BLaER1 treated with 17β-estradiol and CSF1 and Interleukin-3, amounts not matched to agents 10 nM and 100 nM (cell line): ENCODE measurements at regions not wholly inside any gene's neighbourhood (a gene's known extent, or its start where the extent isn't known, plus 50 kb on each side); places are given as distances from the start of the nearest gene placed in this dataset.
A peak's percentile ranks its signal among the peaks of the same experiment; 100 is the strongest.
"Not testable (repeated sequence)": the region's sequence is repeated elsewhere in the genome, so short reads cannot be mapped to it uniquely, and the experiment has no call there.

Experiments used
- H3K27ac ChIP-seq, 11 experiments: shearing (Covaris generic); formaldehyde crosslinking; 2 replicates each; pipeline ENCODE4 v1.8.1; 2022
- H3K27me3 ChIP-seq, 11 experiments: shearing (Covaris generic); formaldehyde crosslinking; 2 replicates each; pipeline ENCODE4 v1.8.1; 2022
- H3K36me3 ChIP-seq, 11 experiments: shearing (Covaris generic); formaldehyde crosslinking; 2 replicates each; pipeline ENCODE4 v1.8.1; 2022
- H3K4me1 ChIP-seq, 10 experiments: shearing (Covaris generic); formaldehyde crosslinking; 2 replicates each; pipeline ENCODE4 v1.8.1; 2022
- H3K4me2 ChIP-seq, 11 experiments: shearing (Covaris generic); formaldehyde crosslinking; 2 replicates each; pipeline ENCODE4 v1.8.1; 2022
- H3K4me3 ChIP-seq, 10 experiments: shearing (Covaris generic); formaldehyde crosslinking; 2 replicates each; pipeline ENCODE4 v1.8.1; 2022
- H3K9ac ChIP-seq, 11 experiments: shearing (Covaris generic); formaldehyde crosslinking; 2 replicates each; pipeline ENCODE4 v1.8.1; 2022
- H3K9me3 ChIP-seq, 11 experiments: shearing (Covaris generic); formaldehyde crosslinking; replicated peaks in 1 of 11; 2 replicates each; pipeline ENCODE4 v1.8.1; 2022
- H4K20me1 ChIP-seq, 11 experiments: shearing (Covaris generic); formaldehyde crosslinking; 2 replicates each; pipeline ENCODE4 v1.8.1; 2022
- Cebpa-rat ChIP-seq, 11 experiments: shearing (Covaris generic); IDR thresholded peaks; 2 replicates each; pipeline ENCODE4 v1.8.1; 2022

DNA sequence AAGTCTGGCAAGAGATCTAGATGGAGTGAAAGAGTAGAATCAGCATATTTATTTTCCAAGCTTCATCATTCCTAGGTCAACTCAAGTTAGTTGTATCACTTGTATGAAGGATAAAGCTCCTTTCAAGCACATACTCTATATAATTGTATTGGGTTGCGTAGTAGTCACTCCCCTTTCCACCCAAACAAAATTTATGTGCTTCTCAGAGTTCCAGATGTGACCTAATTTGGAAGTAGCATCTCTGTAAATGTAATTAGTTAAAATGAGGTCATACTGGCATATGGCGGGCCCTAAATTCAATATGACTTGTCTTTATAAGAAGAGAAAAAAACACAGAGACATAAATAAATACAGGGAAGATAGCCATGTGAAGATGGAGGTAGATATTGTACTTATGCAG is 226.8 kb upstream of the CHORDC1 start:
- Histone ChIP-seq H3K4me3 (no peak overlapping the region), H3K36me3 (no peaks in the 10 kb centered on the region), H3K27me3 (no peaks in the 10 kb centered on the region), H3K27ac (no peak overlapping the region), H3K4me2 (no peak overlapping the region), H3K9me3 (no peaks in the 10 kb centered on the region), H3K4me1 (peaks cover 0 to 10% (median 0%) of the 10 kb centered on the region in 10 experiments; a peak in 3 of 20 replicates), H4K20me1 (no peaks in the 10 kb centered on the region), H3K9ac (no peak overlapping the region)
- TF ChIP-seq Cebpa-rat (IDR thresholded peaks at IDR 0.05): no peak

DNA sequence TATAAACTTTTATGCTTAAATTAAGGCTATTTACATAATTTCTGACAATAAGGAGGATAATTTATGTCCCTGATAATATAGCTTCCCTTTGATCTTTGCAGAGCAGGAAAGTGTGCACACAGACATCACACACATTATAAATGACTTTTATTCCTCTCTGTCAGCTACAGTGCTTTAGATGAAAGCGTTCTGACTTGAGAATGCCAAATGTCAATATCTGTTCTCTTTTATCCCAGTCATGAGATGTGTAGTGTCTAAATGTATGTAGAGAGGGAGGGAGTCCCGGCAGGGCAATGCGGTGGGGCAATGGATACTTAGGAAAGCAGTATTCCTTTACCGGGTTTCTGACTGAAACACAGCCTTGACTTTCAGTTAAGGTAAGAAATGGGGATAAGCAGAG is 225.4 kb upstream of the CHORDC1 start:
- no peak for TF ChIP-seq Cebpa-rat (IDR thresholded peaks at IDR 0.05)
- no peak overlapping the region for H3K9ac ChIP-seq
- no peaks in the 10 kb centered on the region for H3K36me3 ChIP-seq
- H4K20me1 ChIP-seq: no peaks in the 10 kb centered on the region
- H3K4me2 ChIP-seq: no peak overlapping the region
- H3K27me3 ChIP-seq: no peaks in the 10 kb centered on the region
- no peaks in the 10 kb centered on the region for H3K9me3 ChIP-seq
- H3K4me1 ChIP-seq: peaks cover 0 to 10% (median 0%) of the 10 kb centered on the region in 10 experiments; a peak in 3 of 20 replicates
- no peak overlapping the region for H3K27ac ChIP-seq
- no peak overlapping the region for H3K4me3 ChIP-seq

DNA sequence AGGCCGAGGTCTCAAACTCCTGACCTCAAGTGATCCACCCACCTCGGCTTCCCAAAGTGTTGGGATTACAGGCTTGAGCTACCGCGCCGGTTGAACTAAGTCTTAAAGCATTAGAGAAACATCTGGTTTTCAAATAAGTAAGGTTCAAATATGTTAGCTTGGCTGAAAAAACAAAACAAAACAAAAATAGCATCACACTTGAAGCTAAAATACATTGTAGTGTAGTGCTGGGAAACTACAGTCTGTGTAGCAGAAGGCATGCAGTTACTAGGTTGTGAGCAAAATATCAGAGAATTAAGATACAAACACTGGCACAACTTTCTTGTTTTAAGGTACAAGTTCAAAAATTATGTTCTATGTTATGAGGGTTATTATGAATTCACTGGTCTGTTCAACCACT is 224.8 kb upstream of the CHORDC1 start:
- H3K4me3 ChIP-seq: no peak overlapping the region
- H3K4me1 ChIP-seq: peaks cover 0 to 10% (median 0%) of the 10 kb centered on the region in 10 experiments; a peak in 3 of 20 replicates

DNA sequence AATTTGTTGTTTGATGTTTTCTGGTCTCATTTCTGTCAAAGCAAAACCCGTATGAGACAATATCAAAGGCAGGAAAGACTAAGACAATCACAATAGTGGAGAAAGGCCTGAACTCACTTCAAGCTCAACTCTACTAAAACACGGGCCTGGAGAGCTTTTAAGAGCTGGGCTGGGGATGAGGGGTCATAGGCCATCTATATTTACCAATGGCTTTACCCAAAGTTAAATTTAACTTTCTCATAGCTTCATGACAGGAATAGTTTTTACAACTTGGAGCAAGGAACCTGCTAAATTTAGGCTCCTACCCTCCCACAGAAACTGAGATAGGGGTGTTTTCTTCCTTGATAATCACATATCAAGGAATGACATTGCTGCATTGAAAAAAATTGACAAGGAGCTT is 223.4 kb upstream of the CHORDC1 start:
- H3K4me2 ChIP-seq: peak overlapping the region in 2 of 11 experiments; percentile 0 to 7; a peak in 2 of 22 replicates
- H3K4me3 ChIP-seq: no peak overlapping the region
- no peaks in the 10 kb centered on the region for H3K9me3 ChIP-seq
- H3K4me1 ChIP-seq: peaks cover 0 to 10% (median 0%) of the 10 kb centered on the region in 10 experiments; a peak in 3 of 20 replicates
- no peaks in the 10 kb centered on the region for H4K20me1 ChIP-seq
- TF ChIP-seq Cebpa-rat (IDR thresholded peaks at IDR 0.05): no peak
- no peak overlapping the region for H3K9ac ChIP-seq
- H3K36me3 ChIP-seq: no peaks in the 10 kb centered on the region
- no peak overlapping the region for H3K27ac ChIP-seq
- no peaks in the 10 kb centered on the region for H3K27me3 ChIP-seq

More for the DNA sequence above, 224.8 kb upstream of the CHORDC1 start:
- H3K4me2 ChIP-seq: no peak overlapping the region
- H3K9ac ChIP-seq: no peak overlapping the region
- H3K27me3 ChIP-seq: no peaks in the 10 kb centered on the region
- H4K20me1 ChIP-seq: no peaks in the 10 kb centered on the region
- H3K27ac ChIP-seq: no peak overlapping the region
- no peaks in the 10 kb centered on the region for H3K36me3 ChIP-seq
- no peaks in the 10 kb centered on the region for H3K9me3 ChIP-seq
- TF ChIP-seq Cebpa-rat (IDR thresholded peaks at IDR 0.05): no peak

DNA sequence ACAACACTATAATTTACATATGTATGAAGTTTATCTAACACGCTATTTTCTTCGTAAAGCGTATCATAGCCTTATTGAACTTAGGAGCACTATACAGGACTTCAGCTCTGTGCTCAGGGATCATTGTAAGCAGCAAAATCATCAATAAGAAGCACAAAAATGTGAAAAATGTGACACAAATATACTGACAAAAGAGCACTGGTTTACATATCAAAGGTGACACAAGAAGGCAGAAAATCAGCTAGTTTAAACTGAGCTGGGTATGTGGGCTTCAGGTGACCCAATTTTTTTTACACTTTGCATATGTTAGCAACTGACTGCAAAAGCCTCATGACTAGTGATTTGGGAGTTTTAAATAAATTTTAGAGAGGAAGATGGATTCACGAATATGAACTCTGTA is 215.2 kb upstream of the CHORDC1 start:
- Histone ChIP-seq H3K27me3 (no peaks in the 10 kb centered on the region), H3K9ac (no peak overlapping the region), H3K4me3 (no peak overlapping the region), H3K27ac (no peak overlapping the region), H3K4me1 (no peaks in the 10 kb centered on the region), H3K9me3 (no peaks in the 10 kb centered on the region), H4K20me1 (no peaks in the 10 kb centered on the region), H3K36me3 (no peaks in the 10 kb centered on the region), H3K4me2 (no peak overlapping the region)
- no peak for TF ChIP-seq Cebpa-rat (IDR thresholded peaks at IDR 0.05)

DNA sequence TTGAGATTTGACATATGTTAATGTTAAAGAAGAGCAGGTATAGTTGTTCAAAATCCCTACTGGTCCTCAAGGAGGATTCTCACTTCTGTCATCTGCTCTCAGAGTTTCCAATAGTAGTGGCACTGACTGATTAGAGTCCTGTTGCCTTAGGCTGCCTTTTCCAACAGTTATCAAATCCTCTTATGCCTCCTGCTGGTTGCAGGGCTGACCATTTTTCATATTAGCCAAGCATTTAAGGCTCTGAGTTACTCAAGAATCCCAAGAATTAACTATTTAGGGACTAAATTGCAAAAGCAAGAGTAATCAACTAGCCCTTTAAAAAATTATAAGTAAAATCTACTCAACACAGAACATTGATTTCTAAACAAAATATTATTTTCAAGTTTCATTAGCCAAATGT is 212.0 kb upstream of the CHORDC1 start:
- Histone ChIP-seq H4K20me1 (no peaks in the 10 kb centered on the region), H3K27me3 (no peaks in the 10 kb centered on the region), H3K4me2 (no peak overlapping the region), H3K9ac (no peak overlapping the region), H3K36me3 (no peaks in the 10 kb centered on the region), H3K9me3 (no peaks in the 10 kb centered on the region), H3K4me3 (no peak overlapping the region), H3K4me1 (no peaks in the 10 kb centered on the region), H3K27ac (no peak overlapping the region)
- no peak for TF ChIP-seq Cebpa-rat (IDR thresholded peaks at IDR 0.05)

DNA sequence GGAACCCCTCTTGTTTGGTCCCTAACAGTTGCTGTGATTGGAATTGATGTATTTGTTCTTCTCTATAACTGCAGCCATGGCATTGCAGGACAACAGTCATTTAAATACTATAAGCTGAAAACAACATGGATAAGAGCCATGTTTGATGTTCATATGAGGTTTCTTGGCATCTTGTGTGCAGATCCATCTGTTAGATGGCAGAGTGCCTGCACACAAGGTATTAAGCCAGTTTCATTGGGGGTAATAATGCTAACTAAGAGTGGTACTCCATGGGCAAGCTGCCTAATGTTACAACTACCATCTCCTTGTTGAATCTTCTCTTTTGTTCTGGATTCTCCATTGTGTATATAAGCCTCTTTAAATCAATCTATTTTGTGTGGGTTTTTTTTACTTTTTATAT is 206.0 kb upstream of the CHORDC1 start:
- Histone ChIP-seq H3K9me3 (no peaks in the 10 kb centered on the region), H4K20me1 (no peaks in the 10 kb centered on the region), H3K4me1 (no peaks in the 10 kb centered on the region), H3K4me2 (no peak overlapping the region), H3K27me3 (no peaks in the 10 kb centered on the region), H3K9ac (no peak overlapping the region), H3K4me3 (no peak overlapping the region), H3K36me3 (no peaks in the 10 kb centered on the region), H3K27ac (no peak overlapping the region)
- TF ChIP-seq Cebpa-rat (IDR thresholded peaks at IDR 0.05): no peak

DNA sequence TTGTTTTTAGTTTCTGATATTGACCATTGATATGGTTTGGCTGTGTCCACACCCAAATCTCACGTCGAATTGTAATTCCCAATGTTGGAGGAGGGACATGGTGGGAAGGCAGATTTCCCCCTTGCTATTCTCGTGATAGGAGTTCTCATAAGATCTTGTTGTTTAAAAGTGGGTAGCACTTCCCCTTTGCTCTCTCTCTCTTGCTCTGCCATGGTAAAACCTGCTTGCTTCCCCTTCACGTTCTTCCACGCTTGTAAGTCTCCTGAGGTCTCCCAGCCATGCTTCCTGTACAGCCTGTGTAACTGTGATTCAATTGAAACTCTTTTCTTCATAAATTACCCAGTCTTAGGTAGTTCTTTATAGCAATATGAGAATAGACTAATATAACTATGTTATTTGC is 203.6 kb upstream of the CHORDC1 start:
- TF ChIP-seq Cebpa-rat (IDR thresholded peaks at IDR 0.05): no peak
- Histone ChIP-seq H4K20me1 (no peaks in the 10 kb centered on the region), H3K9me3 (no peaks in the 10 kb centered on the region), H3K4me3 (no peak overlapping the region), H3K27me3 (no peaks in the 10 kb centered on the region), H3K9ac (no peak overlapping the region), H3K4me1 (no peaks in the 10 kb centered on the region), H3K27ac (no peak overlapping the region), H3K4me2 (no peak overlapping the region), H3K36me3 (no peaks in the 10 kb centered on the region)

DNA sequence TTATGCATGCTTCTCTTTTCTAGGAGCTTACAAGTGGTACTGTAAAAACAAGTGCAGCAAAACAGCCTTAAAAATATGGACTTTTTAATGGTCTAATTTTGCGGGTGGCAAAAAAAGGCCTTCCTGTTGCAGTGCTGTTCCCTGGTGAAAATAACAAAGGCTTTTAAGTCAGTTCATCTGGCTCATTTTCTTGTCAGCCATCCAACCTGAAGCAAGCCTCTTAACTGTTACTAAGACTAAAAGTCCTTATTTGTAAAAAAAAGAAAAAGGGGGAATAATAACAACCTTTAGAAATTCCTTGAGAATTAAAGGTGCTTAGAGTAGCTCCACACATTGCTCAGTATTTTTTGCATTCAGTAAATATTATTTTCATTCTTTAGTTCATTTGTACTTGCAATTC is 200.5 kb upstream of the CHORDC1 start:
- no peaks in the 10 kb centered on the region for H4K20me1 ChIP-seq
- no peak for TF ChIP-seq Cebpa-rat (IDR thresholded peaks at IDR 0.05)
- no peak overlapping the region for H3K9ac ChIP-seq
- H3K9me3 ChIP-seq: no peaks in the 10 kb centered on the region
- H3K27ac ChIP-seq: no peak overlapping the region
- no peaks in the 10 kb centered on the region for H3K27me3 ChIP-seq
- no peaks in the 10 kb centered on the region for H3K36me3 ChIP-seq
- H3K4me1 ChIP-seq: no peaks in the 10 kb centered on the region
- no peak overlapping the region for H3K4me3 ChIP-seq
- H3K4me2 ChIP-seq: no peak overlapping the region

DNA sequence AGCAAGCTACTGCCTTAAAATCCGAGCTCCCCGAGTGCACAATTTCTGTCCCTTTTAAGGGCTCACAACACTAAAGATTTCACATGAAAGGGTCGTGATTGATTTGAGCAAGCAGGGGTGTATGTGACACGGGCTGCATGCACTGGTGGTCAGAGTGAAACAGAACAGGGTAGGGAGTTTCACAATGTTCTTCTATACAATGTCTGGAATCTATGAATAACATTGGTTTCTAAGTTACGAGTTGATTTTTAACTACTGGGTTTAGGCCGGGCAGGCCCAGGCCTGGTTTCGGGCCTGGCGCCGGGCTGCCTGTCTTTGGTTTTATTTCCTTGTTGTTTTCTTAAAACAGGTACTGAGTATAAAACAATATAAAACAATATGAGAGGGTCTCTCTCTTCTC is 199.9 kb upstream of the CHORDC1 start:
- not testable (repeated sequence) for H3K9me3 ChIP-seq, H3K4me1 ChIP-seq, H3K27me3 ChIP-seq, H3K36me3 ChIP-seq, H3K27ac ChIP-seq, H3K9ac ChIP-seq, H3K4me3 ChIP-seq, H3K4me2 ChIP-seq, H4K20me1 ChIP-seq

DNA sequence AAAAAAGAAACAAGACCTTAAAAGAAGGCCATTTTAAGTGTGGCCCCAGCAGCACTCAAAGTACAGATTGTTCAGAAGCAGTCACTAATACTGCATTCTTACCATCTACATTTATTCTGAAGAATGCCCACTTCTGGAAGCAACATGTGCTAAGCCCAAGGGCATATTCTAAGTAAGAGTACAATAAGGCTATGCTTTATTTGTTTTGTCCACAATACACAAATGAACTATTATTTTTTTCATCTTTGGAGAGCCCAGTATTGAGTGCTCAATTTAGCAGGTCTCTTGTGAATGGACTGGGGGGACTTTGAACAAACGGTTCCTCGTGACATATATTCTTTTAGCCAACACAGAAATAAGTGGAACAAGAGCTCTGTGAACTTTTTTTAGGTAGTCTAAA is 191.4 kb upstream of the CHORDC1 start:
- H3K4me3 ChIP-seq: no peak overlapping the region
- H3K4me1 ChIP-seq: no peaks in the 10 kb centered on the region
- H3K36me3 ChIP-seq: no peaks in the 10 kb centered on the region
- no peaks in the 10 kb centered on the region for H3K9me3 ChIP-seq
- no peaks in the 10 kb centered on the region for H4K20me1 ChIP-seq
- no peaks in the 10 kb centered on the region for H3K27me3 ChIP-seq
- no peak overlapping the region for H3K9ac ChIP-seq
- H3K27ac ChIP-seq: no peak overlapping the region
- H3K4me2 ChIP-seq: no peak overlapping the region
- TF ChIP-seq Cebpa-rat (IDR thresholded peaks at IDR 0.05): no peak
